Bone marrow (tissue), 2 donors: ENCODE measurements at regions not wholly inside any gene's neighbourhood (a gene's known extent, or its start where the extent isn't known, plus 50 kb on each side); places are given as distances from the start of the nearest gene placed in this dataset.

ENCODE experiments used
- DNase-seq, 2 donors: peaks; one replicate each; lab custom pipeline; 2025; lab: John Stamatoyannopoulos, UW

GRCh38 chr5:3362606-3362910 lies 233.1 kb upstream of the IRX1 start:
- DNase-seq = no peak

GRCh38 chr5:3361811-3362605 lies 233.6 kb upstream of the IRX1 start:
- no peak for DNase-seq

- DNase-seq = no peak
Measured at GRCh38 chr5:3359642-3360041, 236.0 kb upstream of the IRX1 start.

- no peak for DNase-seq
Measured at GRCh38 chr5:3357291-3357690, 238.3 kb upstream of the IRX1 start.

- DNase-seq = no peak
Measured at GRCh38 chr5:3356016-3356415, 239.6 kb upstream of the IRX1 start.

GRCh38 chr5:3355126-3355525 lies 240.5 kb upstream of the IRX1 start:
- DNase-seq = no peak

- DNase-seq = no peak
Measured at GRCh38 chr5:3354606-3355005, 241.0 kb upstream of the IRX1 start.

GRCh38 chr5:3353561-3353960 lies 242.1 kb upstream of the IRX1 start:
- no peak for DNase-seq

- no peak for DNase-seq
Measured at GRCh38 chr5:3352711-3353110, 242.9 kb upstream of the IRX1 start.

GRCh38 chr5:3351581-3352442 lies 243.8 kb upstream of the IRX1 start:
- no peak for DNase-seq

GRCh38 chr5:3350781-3351180 lies 244.9 kb upstream of the IRX1 start:
- DNase-seq = no peak

- DNase-seq = no peak
Measured at GRCh38 chr5:3349704-3350565, 245.7 kb upstream of the IRX1 start.

- no peak for DNase-seq
Measured at GRCh38 chr5:3348576-3349535, 246.8 kb upstream of the IRX1 start.

GRCh38 chr5:3347741-3348140 lies 247.9 kb upstream of the IRX1 start:
- DNase-seq = no peak

- no peak for DNase-seq
Measured at GRCh38 chr5:3346111-3346820, 249.4 kb upstream of the IRX1 start.

- DNase-seq = no peak
Measured at GRCh38 chr5:3345195-3345594, 250.4 kb upstream of the IRX1 start.

- DNase-seq = no peak
Measured at GRCh38 chr5:3344671-3345070, 251.0 kb upstream of the IRX1 start.

GRCh38 chr5:3343911-3344310 lies 251.7 kb upstream of the IRX1 start:
- no peak for DNase-seq

- no peak for DNase-seq
Measured at GRCh38 chr5:3343211-3343610, 252.4 kb upstream of the IRX1 start.

- DNase-seq = no peak
Measured at GRCh38 chr5:3342271-3343100, 253.1 kb upstream of the IRX1 start.
